Memory B cell (primary cell): ENCODE measurements at regions not wholly inside any gene's neighbourhood (a gene's known extent, or its start where the extent isn't known, plus 50 kb on each side); places are given as distances from the start of the nearest gene placed in this dataset.
A peak's percentile ranks its signal among the peaks of the same experiment; 100 is the strongest.

ENCODE experiments used
- ATAC-seq: fragments of 150-1000 bp; cut with Tn5 transposase; 2 replicates; pipeline ENCODE4 v1.10.0; 2021; ENCODE audit warnings: low read depth, mild to moderate bottlenecking, moderate library complexity
- DNase-seq, 2 donors: peaks; one replicate each; pipeline ENCODE4 v3.0.0; 2022; ENCODE audit warnings: low spot score in 2 of 2
- H3K27ac Mint-ChIP-seq: one replicate; pipeline ENCODE4 v1.8.0; 2022; ENCODE audit warnings: mild to moderate bottlenecking, moderate library complexity, mixed read lengths
- H3K27me3 Mint-ChIP-seq: one replicate; pipeline ENCODE4 v1.8.0; 2022; ENCODE audit warnings: mixed read lengths
- H3K36me3 Mint-ChIP-seq: one replicate; pipeline ENCODE4 v1.8.0; 2022; ENCODE audit warnings: mild to moderate bottlenecking, mixed read lengths
- H3K4me1 Mint-ChIP-seq: one replicate; pipeline ENCODE4 v1.8.0; 2022; ENCODE audit warnings: mixed read lengths
- H3K4me3 Mint-ChIP-seq: one replicate; pipeline ENCODE4 v1.8.0; 2022; ENCODE audit warnings: mild to moderate bottlenecking, moderate library complexity, mixed read lengths
- H3K9me3 Mint-ChIP-seq: one replicate; pipeline ENCODE4 v1.8.0; 2022; ENCODE audit warnings: mixed read lengths

DNA sequence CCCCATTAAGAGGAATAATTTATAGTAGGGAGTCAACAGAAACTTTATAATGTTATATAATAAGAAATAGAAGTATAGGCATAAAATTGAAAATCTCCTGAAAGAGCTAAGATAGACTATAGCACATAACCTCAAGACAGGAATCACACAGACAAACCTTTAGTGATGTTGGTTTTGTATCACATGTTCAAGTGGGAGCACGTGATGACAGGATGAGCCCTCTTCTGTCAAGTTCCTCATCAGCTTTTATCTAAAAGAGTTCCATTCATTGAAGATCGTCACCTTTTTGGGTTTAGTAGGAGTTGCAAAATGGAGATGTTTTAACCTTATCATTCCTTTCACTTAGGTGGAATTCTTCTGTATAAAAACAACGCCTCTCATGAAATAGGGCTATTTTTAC lies 127.0 kb downstream of the MCHR2 start:
- Mint-ChIP-seq H3K27me3 (peaks cover 10% of the 10 kb centered on the region), H3K4me3 (no peak overlapping the region), H3K4me1 (peaks cover 6% of the 10 kb centered on the region), H3K36me3 (no peaks in the 10 kb centered on the region), H3K9me3 (no peaks in the 10 kb centered on the region), H3K27ac (no peak overlapping the region)
- peak; percentile 24 for ATAC-seq
- DNase-seq: no peak

DNA sequence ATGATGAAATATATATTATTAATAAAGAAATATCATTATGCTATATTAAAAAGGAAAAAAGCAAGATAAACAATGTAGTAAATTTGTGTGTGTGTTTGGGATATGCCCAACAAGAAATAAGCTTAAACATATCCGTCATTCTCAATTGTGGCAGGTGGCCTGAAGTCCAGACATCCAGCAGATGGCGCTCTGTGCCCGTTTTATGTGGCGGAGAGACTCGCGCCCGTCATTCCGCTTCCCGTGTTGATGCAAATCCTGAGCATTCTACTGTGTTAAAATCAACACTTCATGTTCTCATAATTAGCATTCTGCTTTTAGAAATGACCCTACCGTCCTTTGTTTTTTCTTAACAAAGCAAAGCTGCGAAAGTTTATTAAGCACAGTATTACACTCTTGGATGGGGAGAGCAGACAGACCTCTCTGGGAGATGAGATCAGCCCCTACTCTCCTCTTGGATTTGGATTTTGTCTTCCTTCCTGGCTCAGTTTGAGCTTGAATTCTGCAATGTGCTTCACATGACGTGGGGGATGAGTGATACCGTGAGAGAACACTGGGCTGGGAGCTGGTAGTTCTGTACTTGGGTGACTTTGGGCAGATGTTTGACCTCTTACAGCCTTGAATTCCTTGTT lies 125.8 kb downstream of the MCHR2 start:
- ATAC-seq: peak; percentile 67
- peak; percentile 38 to 47 for DNase-seq
- Mint-ChIP-seq H3K36me3 (no peaks in the 10 kb centered on the region), H3K4me3 (peak overlapping the region; percentile 9), H3K9me3 (no peaks in the 10 kb centered on the region), H3K4me1 (peaks cover 6% of the 10 kb centered on the region), H3K27me3 (peaks cover 10% of the 10 kb centered on the region), H3K27ac (no peak overlapping the region)
